HPDE6-E6E7 (cell line): ENCODE measurements at regions not wholly inside any gene's neighbourhood (a gene's known extent, or its start where the extent isn't known, plus 50 kb on each side); places are given as distances from the start of the nearest gene placed in this dataset.
"Not testable (repeated sequence)": the region's sequence is repeated elsewhere in the genome, so short reads cannot be mapped to it uniquely, and the experiment has no call there.

Experiments
- DNase-seq: peaks from one replicate; pipeline ENCODE4 v3.0.0; 2011; ENCODE audit warnings: missing footprints; ENCODE audit errors: extremely low spot score

- no peak for DNase-seq
Measured at GRCh38 chr5:152694231-152694630, 289.2 kb upstream of the NMUR2 start.

GRCh38 chr5:152701305-152701949, 296.3 kb upstream of the NMUR2 start:
- DNase-seq: no peak

DNA sequence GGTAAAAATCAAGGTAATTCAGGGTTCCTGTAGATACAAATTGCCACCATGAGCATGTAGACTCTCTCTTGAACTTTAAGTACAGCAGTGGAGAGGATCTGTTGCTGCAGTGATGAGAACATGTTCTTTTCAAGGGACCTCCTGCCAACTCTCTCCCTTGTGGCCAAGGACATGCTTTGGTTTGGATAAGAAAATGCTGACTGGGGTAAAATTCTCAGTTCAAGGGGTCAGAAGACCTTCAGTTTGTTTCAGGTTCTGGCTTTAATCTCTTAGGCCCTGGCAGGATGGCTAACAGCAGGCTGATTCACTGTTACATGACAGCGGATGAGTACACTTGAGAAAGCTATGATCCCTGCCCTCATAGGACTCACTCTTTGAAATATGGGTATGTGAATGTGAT, 299.2 kb upstream of the NMUR2 start:
- DNase-seq: no peak

DNA sequence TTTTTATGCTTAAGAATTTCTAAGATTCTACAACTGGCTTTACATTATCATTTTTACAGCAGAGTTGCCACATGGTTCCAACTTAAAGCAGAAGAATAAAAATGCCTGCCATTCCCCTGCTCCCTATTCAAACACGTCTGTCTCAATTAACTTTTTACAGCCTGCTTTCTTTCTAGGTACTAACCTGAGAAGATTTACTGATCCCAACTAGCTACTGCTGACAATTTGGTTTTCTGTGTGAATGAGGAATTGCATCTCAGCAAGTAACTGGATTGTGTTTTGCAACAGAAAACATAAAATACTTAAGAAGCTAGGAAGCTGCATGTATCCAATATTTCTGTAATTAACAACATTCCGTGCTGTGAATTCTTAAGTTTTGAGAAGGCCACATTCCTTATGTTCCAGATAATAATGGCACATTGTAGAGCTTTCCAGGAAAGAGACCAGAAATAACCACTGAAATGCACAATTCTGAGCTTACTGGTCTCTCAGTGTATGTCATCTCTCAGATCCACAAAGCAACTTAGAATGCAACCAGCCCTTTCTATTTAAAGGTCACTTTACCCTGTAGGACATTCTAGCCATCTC, 306.8 kb upstream of the NMUR2 start:
- DNase-seq: no peak

DNA sequence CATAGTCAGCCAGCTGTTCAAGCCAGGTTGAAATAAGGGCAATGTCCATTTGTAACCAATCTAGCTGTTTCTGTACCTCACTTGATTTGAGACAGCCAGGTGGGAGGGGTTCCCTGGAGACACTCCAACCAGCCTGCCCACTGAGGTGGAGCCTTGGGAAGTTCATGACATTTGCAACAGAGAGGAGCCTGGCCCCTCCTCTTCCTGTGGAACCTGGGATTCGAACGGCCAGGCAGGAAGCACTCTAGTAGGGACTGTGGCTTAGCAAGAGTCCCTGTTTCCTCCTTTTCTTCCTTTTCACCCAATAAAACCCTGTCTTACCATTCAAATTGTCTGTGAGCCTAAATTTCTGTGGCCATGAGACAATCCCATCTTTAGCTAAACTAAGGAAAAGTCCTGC, 312.3 kb upstream of the NMUR2 start:
- DNase-seq: no peak

- DNase-seq: no peak
Measured at GRCh38 chr5:152723482-152723881, 318.4 kb upstream of the NMUR2 start.

DNA sequence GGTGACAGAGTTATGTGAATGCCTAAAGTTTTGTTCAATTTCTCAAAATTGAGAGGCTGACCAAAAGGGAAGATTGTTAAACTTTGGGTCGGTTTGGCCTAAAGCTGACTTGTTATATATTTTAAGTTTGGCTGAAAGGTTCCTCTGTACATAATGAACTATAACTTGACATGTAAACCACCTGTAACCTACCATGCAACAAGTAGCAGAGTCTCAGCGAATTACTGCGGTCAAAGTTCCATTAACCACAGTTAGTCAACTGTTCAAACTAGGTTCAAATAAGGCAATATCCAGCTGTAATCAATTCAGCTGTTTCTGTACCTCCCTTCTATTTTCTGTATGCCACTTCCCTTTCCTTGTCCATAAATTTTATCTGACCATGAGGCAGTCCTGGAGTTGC, 325.1 kb upstream of the NMUR2 start:
- DNase-seq: no peak

GRCh38 chr5:152736906-152737305, 331.8 kb upstream of the NMUR2 start:
- DNase-seq: no peak

- DNase-seq: no peak
Measured at GRCh38 chr5:152739916-152740315, 334.8 kb upstream of the NMUR2 start.

DNA sequence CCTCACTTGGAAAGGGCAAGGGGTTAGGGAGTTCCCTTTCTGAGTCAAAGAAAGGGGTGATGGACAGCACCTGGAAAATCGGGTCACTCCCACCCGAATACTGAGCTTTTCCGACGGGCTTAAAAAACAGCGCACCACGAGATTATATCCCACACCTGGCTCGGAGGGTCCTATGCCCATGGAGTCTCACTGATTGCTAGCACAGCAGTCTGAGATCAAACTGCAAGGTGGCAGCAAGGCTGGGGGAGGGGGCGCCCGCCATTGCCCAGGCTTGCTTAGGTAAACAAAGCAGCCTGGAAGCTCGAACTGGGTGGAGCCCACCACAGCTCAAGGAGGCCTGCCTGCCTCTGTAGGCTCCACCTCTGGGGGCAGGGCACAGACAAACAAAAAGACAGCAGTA, 336.0 kb upstream of the NMUR2 start:
- DNase-seq: not testable (repeated sequence)

- not testable (repeated sequence) for DNase-seq
Measured at GRCh38 chr5:152787709-152788217, 382.7 kb upstream of the NMUR2 start.

- no peak for DNase-seq
Measured at GRCh38 chr5:152801886-152802285, 396.8 kb upstream of the NMUR2 start.

DNA sequence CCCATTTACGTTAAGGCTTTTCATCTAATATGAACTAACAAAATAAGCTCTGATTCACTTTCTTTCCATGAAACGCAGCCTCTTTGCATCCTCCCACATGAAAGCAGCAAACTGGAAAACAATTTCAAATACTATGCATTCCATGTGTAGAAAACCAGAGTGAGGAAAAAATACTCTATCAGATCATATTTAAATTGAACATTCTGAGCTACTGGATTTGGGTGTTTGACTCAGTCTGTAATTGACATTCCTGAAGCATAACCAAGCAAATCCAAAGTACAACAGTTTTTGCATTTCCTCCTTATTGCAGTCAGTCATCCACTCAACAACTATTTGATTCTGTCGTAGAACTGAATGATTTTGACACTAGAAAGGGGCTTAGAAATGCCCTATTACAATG, 399.1 kb upstream of the NMUR2 start:
- no peak for DNase-seq

GRCh38 chr5:152811988-152812387, 406.9 kb upstream of the NMUR2 start:
- DNase-seq: no peak

- no peak for DNase-seq
Measured at GRCh38 chr5:152813526-152813925, 408.4 kb upstream of the NMUR2 start.

DNA sequence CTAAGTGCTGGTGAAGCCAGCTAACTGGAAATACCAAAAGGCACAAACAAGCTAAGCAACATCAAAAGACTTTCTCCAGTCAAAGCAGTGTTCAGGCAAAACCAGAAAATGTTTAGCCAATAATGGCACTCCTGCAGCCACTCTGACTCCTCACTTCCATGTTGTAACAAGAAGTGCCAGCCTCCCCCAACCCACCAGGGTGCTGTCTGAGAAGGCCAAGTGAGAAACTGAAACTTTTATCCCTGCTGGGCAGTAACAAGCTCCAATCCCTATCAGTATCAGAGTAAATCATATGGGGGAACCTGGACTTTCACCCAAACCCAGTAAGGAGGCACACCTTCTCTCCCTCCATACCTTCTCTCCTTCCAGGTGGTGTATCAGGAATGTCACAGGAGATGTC, 414.8 kb upstream of the NMUR2 start:
- DNase-seq: no peak

DNA sequence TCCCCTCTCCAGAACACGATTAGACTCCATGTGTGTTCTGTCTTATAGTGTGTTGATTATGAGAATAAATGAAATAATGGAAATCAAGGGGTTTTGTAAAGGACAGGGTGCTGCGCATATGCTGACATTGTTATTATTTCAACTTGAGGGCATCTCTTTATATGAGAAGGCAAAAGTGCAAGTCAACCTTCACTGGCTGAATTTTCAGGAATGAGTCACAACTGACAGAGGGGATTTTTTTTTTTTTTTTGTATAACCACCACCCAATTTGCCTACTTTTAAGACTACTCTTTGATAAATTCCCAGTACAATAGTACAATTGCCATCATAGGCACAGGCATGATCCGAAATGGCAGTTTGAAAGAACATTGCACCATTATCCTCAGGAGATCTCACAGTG, 419.2 kb upstream of the NMUR2 start:
- DNase-seq: no peak

GRCh38 chr5:152838241-152838786, 433.2 kb upstream of the NMUR2 start:
- DNase-seq: no peak

DNA sequence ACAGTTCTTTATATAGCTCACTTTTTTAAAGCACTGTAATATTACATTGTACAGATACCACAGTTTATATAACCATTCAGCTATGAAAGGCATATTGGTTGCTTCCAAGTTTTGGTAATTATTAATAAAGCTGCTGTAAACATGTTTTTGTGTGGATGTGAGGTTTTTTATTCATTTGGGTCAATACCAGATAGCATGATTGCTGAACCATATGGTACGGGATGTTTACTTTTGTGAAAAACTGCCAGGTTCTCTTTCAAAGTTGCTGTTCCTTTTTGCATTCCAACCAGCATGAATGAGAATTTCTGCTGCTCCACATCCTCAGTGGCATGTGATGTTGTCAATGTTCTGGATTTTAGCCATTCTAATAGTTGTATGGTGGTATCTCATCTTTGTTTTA, 439.6 kb upstream of the NMUR2 start:
- DNase-seq: no peak

GRCh38 chr5:152853361-152853760, 448.3 kb upstream of the NMUR2 start:
- no peak for DNase-seq

DNA sequence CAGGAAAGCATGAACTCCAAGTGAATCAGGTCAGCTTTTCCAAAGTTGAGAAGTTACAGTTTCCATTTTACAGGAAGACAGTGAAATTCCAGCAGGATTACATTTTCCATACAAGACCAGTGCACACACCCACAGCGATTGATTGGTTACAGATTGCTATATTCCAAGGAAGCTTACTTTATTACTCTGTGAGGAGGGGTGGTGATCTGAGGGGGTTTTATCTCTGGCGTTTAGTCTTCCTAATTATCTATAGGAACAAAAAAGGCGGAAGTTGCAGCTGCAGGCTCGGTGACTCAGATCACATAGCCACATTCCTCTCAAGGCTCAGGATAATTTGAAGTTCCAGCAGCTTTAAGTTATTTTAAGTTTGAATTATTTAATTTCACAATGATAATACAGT, 450.4 kb upstream of the NMUR2 start:
- no peak for DNase-seq

- no peak for DNase-seq
Measured at GRCh38 chr5:152861231-152861630, 456.2 kb upstream of the NMUR2 start.

GRCh38 chr5:152864447-152864846, 459.4 kb upstream of the NMUR2 start:
- no peak for DNase-seq
